ENCODE measurements at regions not wholly inside any gene's neighbourhood (a gene's known extent, or its start where the extent isn't known, plus 50 kb on each side); places are given as distances from the start of the nearest gene placed in this dataset.
A peak's percentile ranks its signal among the peaks of the same experiment; 100 is the strongest.

DNA sequence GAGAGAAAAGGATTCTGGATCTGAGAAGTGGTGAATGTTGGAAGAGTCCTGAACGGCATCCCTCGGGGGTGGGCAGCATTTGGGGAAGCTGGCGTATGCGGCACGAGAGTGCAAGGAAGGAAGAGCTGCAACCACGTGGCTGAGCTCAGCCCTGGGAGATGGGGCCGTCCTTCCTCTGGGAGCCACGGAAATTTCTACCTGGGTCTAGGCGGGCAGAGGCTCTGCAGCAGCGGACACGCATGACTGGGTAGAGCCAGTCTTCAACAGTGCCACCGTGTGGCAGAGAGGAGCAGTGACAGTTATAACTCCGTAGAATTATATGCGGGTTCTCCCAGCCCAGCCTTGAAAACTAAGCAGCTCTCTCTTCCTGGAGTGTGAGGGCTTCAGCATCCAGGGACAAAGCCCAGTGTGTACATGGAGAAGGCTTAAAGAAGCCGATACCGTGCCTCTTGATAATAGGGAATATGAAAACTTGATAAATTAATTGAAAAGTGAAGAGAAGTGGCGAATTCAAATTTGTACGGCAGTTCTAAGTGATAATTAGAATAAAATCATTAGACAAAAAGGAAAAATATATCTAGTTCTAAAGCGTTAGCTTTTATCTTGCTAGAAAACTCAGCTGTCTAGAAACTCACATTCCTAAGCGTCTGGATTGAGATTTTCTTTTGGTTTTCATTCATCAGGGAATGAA lies 82.9 kb upstream of the STXBP6 start:
- CTCF ChIA-PET: interaction anchor here (0.6 to 6.2 kb wide), 15 partner anchors 8 to 423 kb away, joined by 3 to 74 read pairs (median 4); no protein-coding TSS in a partner anchor
- H3K9ac ChIP-seq (replicated peaks; ENCODE audit: extremely low read depth, insufficient read depth, low read length): no peak overlapping the region
- H4K20me1 ChIP-seq (replicated peaks; ENCODE audit: control insufficient read depth, extremely low read depth, insufficient read depth, low read length): no peaks in the 10 kb centered on the region
- no peak overlapping the region for H3K4me3 ChIP-seq (replicated peaks in 1 of 3; ENCODE audit: insufficient read depth in 1 of 3, low read depth in 1 of 3, low read length in 3 of 3)
- H3K4me1 ChIP-seq (ENCODE audit: control insufficient read depth, extremely low read depth, insufficient read depth, low read length): no peaks in the 10 kb centered on the region
- intact Hi-C loops (cut with micrococcal nuclease): loop anchor here (1.0 kb wide), 3 partner anchors 327 to 423 kb away; no protein-coding TSS in a partner anchor
- H3K4me2 ChIP-seq (ENCODE audit: insufficient read depth, low read length): no peak overlapping the region
- TF ChIP-seq, protein P1, sequence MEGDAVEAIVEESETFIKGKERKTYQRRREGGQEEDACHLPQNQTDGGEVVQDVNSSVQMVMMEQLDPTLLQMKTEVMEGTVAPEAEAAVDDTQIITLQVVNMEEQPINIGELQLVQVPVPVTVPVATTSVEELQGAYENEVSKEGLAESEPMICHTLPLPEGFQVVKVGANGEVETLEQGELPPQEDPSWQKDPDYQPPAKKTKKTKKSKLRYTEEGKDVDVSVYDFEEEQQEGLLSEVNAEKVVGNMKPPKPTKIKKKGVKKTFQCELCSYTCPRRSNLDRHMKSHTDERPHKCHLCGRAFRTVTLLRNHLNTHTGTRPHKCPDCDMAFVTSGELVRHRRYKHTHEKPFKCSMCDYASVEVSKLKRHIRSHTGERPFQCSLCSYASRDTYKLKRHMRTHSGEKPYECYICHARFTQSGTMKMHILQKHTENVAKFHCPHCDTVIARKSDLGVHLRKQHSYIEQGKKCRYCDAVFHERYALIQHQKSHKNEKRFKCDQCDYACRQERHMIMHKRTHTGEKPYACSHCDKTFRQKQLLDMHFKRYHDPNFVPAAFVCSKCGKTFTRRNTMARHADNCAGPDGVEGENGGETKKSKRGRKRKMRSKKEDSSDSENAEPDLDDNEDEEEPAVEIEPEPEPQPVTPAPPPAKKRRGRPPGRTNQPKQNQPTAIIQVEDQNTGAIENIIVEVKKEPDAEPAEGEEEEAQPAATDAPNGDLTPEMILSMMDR (IDR thresholded peaks at IDR 0.05; ENCODE audit: extremely low read depth in 1 of 2, insufficient read depth in 1 of 2, low read depth in 1 of 2, low read length in 2 of 2): peak; percentile 74 to 81
- TF ChIP-seq MYC (IDR thresholded peaks at IDR 0.05; ENCODE audit: low read depth, low read length) (no peak), GATA2 (IDR thresholded peaks at IDR 0.05; ENCODE audit: insufficient read depth, insufficient read length, low read depth, low read length) (no peak)
- POLR2A ChIA-PET: no interaction called here
- no peaks in the 10 kb centered on the region for H3K9me3 ChIP-seq (replicated peaks; ENCODE audit: control insufficient read depth, insufficient read depth, low read length)
- H3K9me1 ChIP-seq (replicated peaks; ENCODE audit: control insufficient read depth, extremely low read depth, insufficient read depth, low read length): no peaks in the 10 kb centered on the region
- H3K79me2 ChIP-seq (ENCODE audit: control insufficient read depth, insufficient read depth, low read length): no peaks in the 10 kb centered on the region
- H3K27ac ChIP-seq (ENCODE audit: insufficient read depth, low read depth, low read length): no peak overlapping the region
- FAIRE-seq: peak; percentile 68
- BruUV-seq (replicated peaks): no TSS peak
- H3K27me3 ChIP-seq (ENCODE audit: control insufficient read depth in 2 of 2, insufficient read depth in 2 of 2, low read length in 2 of 2): peaks cover 0 to 4% of the 10 kb centered on the region in 2 experiments
- H2AFZ ChIP-seq (ENCODE audit: low read depth, low read length): no peak overlapping the region
- no peaks in the 10 kb centered on the region for H3K36me3 ChIP-seq (ENCODE audit: control insufficient read depth in 2 of 2, extremely low read depth in 1 of 2, insufficient read depth in 2 of 2, low read length in 2 of 2)
- DNase-seq (ENCODE audit: low read depth, low spot score): peak; percentile 39
- dilution Hi-C loops (cut with MboI; ENCODE audit: extremely low pct_ligation_motif_present, low sequenced_read_pairs): no loop called here

DNA sequence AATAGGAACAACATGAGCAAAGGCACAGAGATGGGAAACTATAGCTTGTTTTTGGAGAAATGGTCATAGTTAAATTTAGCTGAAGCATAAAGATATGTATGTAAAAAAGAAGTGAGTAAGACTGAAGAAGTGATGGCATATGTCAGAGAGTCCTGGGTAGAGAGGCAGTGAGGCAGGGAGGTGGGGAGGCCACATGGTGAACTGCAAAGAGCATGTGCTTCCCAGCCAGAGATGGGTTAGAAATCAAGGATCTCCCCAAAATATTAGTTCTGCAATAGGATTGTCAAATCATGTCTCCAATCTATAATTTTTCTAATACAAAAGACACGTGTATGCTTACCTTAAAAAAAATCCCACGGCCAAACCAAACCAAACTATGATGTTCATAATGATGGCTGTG lies 82.1 kb upstream of the STXBP6 start:
- no peaks in the 10 kb centered on the region for H3K36me3 ChIP-seq (ENCODE audit: control insufficient read depth in 2 of 2, extremely low read depth in 1 of 2, insufficient read depth in 2 of 2, low read length in 2 of 2)
- H3K4me3 ChIP-seq (replicated peaks in 1 of 3; ENCODE audit: insufficient read depth in 1 of 3, low read depth in 1 of 3, low read length in 3 of 3): no peak overlapping the region
- no peak overlapping the region for H3K9ac ChIP-seq (replicated peaks; ENCODE audit: extremely low read depth, insufficient read depth, low read length)
- H4K20me1 ChIP-seq (replicated peaks; ENCODE audit: control insufficient read depth, extremely low read depth, insufficient read depth, low read length): no peaks in the 10 kb centered on the region
- intact Hi-C loops (cut with micrococcal nuclease): no loop called here
- H3K4me1 ChIP-seq (ENCODE audit: control insufficient read depth, extremely low read depth, insufficient read depth, low read length): no peaks in the 10 kb centered on the region
- ChIA-PET CTCF (interaction anchor here (1.1 to 6.2 kb wide), 10 partner anchors 8 to 422 kb away, joined by 3 to 74 read pairs (median 6); no protein-coding TSS in a partner anchor), POLR2A (no interaction called here)
- H3K9me1 ChIP-seq (replicated peaks; ENCODE audit: control insufficient read depth, extremely low read depth, insufficient read depth, low read length): no peaks in the 10 kb centered on the region
- H3K79me2 ChIP-seq (ENCODE audit: control insufficient read depth, insufficient read depth, low read length): no peaks in the 10 kb centered on the region
- H3K9me3 ChIP-seq (replicated peaks; ENCODE audit: control insufficient read depth, insufficient read depth, low read length): no peaks in the 10 kb centered on the region
- peaks cover 0 to 5% of the 10 kb centered on the region in 2 experiments for H3K27me3 ChIP-seq (ENCODE audit: control insufficient read depth in 2 of 2, insufficient read depth in 2 of 2, low read length in 2 of 2)
- no TSS peak for BruUV-seq (replicated peaks)
- H2AFZ ChIP-seq (ENCODE audit: low read depth, low read length): no peak overlapping the region
- no peak for FAIRE-seq
- no peak for DNase-seq (ENCODE audit: low read depth, low spot score)
- dilution Hi-C loops (cut with MboI; ENCODE audit: extremely low pct_ligation_motif_present, low sequenced_read_pairs): no loop called here
- H3K27ac ChIP-seq (ENCODE audit: insufficient read depth, low read depth, low read length): no peak overlapping the region
- TF ChIP-seq POLR2AphosphoS5 (IDR thresholded peaks at IDR 0.05; ENCODE audit: insufficient read depth, low read depth, low read length) (no peak), FOS (IDR thresholded peaks at IDR 0.05; ENCODE audit: borderline replicate concordance, insufficient read depth, low read length) (no peak), EZH2 (IDR thresholded peaks at IDR 0.05; ENCODE audit: borderline replicate concordance, low read depth, low read length, severe bottlenecking) (no peak), GATA2 (IDR thresholded peaks at IDR 0.05; ENCODE audit: insufficient read depth, insufficient read length, low read depth, low read length) (no peak), MYC (IDR thresholded peaks at IDR 0.05; ENCODE audit: low read depth, low read length) (no peak), JUN (IDR thresholded peaks at IDR 0.05; ENCODE audit: borderline replicate concordance, insufficient read depth, insufficient read length, low read depth) (no peak), POLR2A (IDR thresholded peaks at IDR 0.05; ENCODE audit: low read depth, low read length) (no peak)
- TF ChIP-seq, protein P1 (IDR thresholded peaks at IDR 0.05; ENCODE audit: extremely low read depth in 1 of 2, insufficient read depth in 1 of 2, low read depth in 1 of 2, low read length in 2 of 2): no peak
- TF ChIP-seq, protein P2, sequence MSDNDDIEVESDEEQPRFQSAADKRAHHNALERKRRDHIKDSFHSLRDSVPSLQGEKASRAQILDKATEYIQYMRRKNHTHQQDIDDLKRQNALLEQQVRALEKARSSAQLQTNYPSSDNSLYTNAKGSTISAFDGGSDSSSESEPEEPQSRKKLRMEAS (IDR thresholded peaks at IDR 0.05; ENCODE audit: insufficient read depth, insufficient read length): no peak
- H3K4me2 ChIP-seq (ENCODE audit: insufficient read depth, low read length): no peak overlapping the region
